ENCODE measurements at regions not wholly inside any gene's neighbourhood (a gene's known extent, or its start where the extent isn't known, plus 50 kb on each side); places are given as distances from the start of the nearest gene placed in this dataset.
A peak's percentile ranks its signal among the peaks of the same experiment; 100 is the strongest.

DNA sequence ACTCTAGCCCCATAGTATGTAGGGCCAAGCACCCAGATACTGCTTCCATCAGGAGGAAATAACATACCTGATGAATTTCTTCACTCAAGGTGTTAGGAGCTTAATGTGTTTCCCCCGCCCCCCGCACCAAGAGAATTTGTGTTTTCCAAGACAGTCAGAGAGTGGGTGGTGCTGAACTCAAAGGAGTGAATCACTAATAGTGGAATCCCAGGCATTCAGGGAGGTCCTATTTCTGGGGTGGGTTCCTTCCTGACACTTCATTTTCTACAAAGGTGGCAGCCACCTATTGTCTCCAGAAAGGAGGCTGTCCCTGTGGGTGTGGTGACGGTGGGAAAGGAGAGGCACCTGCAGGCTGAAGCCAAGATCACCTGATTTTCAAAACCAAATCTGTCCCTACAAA, 50.8 kb upstream of the ELF5 start:
- DNase-seq (ENCODE audit: low read depth) = peak; percentile 40

GRCh38 chr11:34564807-34565241, 51.2 kb upstream of the ELF5 start:
- no peak for DNase-seq (ENCODE audit: low read depth)

- DNase-seq (ENCODE audit: low read depth) = peak; percentile 37
Measured at GRCh38 chr11:34565417-34566207, 52.0 kb upstream of the ELF5 start.

DNA sequence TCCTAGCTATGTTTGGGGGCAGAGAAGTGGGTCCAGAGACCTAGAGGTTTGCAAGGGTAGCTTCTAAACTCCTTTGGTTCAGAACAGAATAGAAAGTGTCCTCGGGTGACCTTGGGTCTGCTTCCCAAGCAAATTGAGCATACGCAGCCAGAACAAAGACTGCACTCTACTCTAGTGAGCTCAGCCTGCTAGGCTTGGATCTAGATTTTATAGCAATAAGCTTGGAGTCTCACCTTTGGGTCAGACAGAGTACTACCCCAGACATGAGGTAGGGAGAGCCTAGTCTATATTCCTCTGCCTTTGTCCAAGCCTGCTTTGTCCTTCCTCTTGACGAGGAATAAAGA, 52.6 kb upstream of the ELF5 start:
- no peak for DNase-seq (ENCODE audit: low read depth)

GRCh38 chr11:34566736-34567135, 53.1 kb upstream of the ELF5 start:
- DNase-seq (ENCODE audit: low read depth) = no peak

GRCh38 chr11:34567733-34568132, 53.2 kb upstream of the EHF start:
- DNase-seq (ENCODE audit: low read depth) = no peak

GRCh38 chr11:34570584-34570983, 50.3 kb upstream of the EHF start:
- peak; percentile 99 for DNase-seq (ENCODE audit: low read depth)
